ENCODE measurements at regions not wholly inside any gene's neighbourhood (a gene's known extent, or its start where the extent isn't known, plus 50 kb on each side); places are given as distances from the start of the nearest gene placed in this dataset.

- H3K79me2 ChIP-seq (ENCODE audit: control insufficient read depth, insufficient read depth, low read length), result no peaks in the 10 kb centered on the region
- no peak for DNase-seq (ENCODE audit: low read depth, low spot score)
- WGBS (ENCODE audit: insufficient coverage, insufficient replicate concordance, low lambda C conversion rate, missing lambda C conversion rate), result 12% methylated on average over 5 of the region's 5 CpGs
- H3K4me3 ChIP-seq, result no peak overlapping the region
- no peaks in the 10 kb centered on the region for H3K36me3 ChIP-seq (ENCODE audit: control insufficient read depth in 2 of 2, insufficient read depth in 2 of 2, low read length in 1 of 2)
- BruUV-seq (replicated peaks), result no TSS peak
- H3K27me3 ChIP-seq (replicated peaks in 1 of 2; ENCODE audit: control insufficient read depth in 2 of 2, insufficient read depth in 2 of 2, low read length in 1 of 2), result peaks cover 0 to 2% of the 10 kb centered on the region in 2 experiments; a peak in 3 of 4 replicates
- H4K20me1 ChIP-seq (ENCODE audit: control insufficient read depth, insufficient read depth), result no peaks in the 10 kb centered on the region
- POLR2A ChIA-PET, result no interaction called here
- FAIRE-seq, result no peak
- H3K4me2 ChIP-seq (ENCODE audit: control insufficient read depth, insufficient read depth), result no peak overlapping the region
- no peak for ATAC-seq
- SMC1A ChIA-PET (ENCODE audit: uncharacterized antibody, unreplicated experiment), result no interaction called here
- TF ChIP-seq RAD21 (IDR thresholded peaks at IDR 0.05; ENCODE audit: insufficient read depth, low read depth, low read length) (no peak), HDGF (IDR thresholded peaks at IDR 0.05) (no peak)
- H3K9ac ChIP-seq (ENCODE audit: control insufficient read depth, insufficient read depth, low read length), result no peak overlapping the region
- CTCF ChIA-PET, result no interaction called here
- no peaks in the 10 kb centered on the region for H3K9me3 ChIP-seq (replicated peaks; ENCODE audit: control insufficient read depth, insufficient read depth, low read length)
- intact Hi-C loops (cut with micrococcal nuclease; ENCODE audit: unreplicated experiment), result no loop called here
- in situ Hi-C loops (cut with MboI), result no loop called here
- H3K4me1 ChIP-seq (ENCODE audit: control insufficient read depth, insufficient read depth, low read length), result no peaks in the 10 kb centered on the region
- no peak overlapping the region for H2AFZ ChIP-seq (ENCODE audit: control insufficient read depth, low read depth, low read length)
- H3K27ac ChIP-seq (ENCODE audit: control insufficient read depth, insufficient read depth), result no peak overlapping the region
- RAD21 ChIA-PET (ENCODE audit: unreplicated experiment), result no interaction called here
Measured at GRCh38 chr20:48432494-48432832, 395.3 kb downstream of the PREX1 start.

GRCh38 chr20:48431653-48432493, 395.9 kb downstream of the PREX1 start:
- POLR2A ChIA-PET, result no interaction called here
- 10% methylated on average over 9 of the region's 9 CpGs for WGBS (ENCODE audit: insufficient coverage, insufficient replicate concordance, low lambda C conversion rate, missing lambda C conversion rate)

More at GRCh38 chr20:48431653-48432493, 395.9 kb downstream of the PREX1 start:
- TF ChIP-seq EZH2 (IDR thresholded peaks at IDR 0.05; ENCODE audit: borderline replicate concordance, control insufficient read depth, low read depth, low read length) (no peak), STAT3 (IDR thresholded peaks at IDR 0.05; ENCODE audit: low read depth, low read length) (no peak), BRCA1 (IDR thresholded peaks at IDR 0.05; ENCODE audit: low read depth, low read length) (no peak)
- Histone ChIP-seq H3K4me3 (no peak overlapping the region), H3K79me2 (ENCODE audit: control insufficient read depth, insufficient read depth, low read length) (no peaks in the 10 kb centered on the region), H2AFZ (ENCODE audit: control insufficient read depth, low read depth, low read length) (no peak overlapping the region), H3K27me3 (replicated peaks in 1 of 2; ENCODE audit: control insufficient read depth in 2 of 2, insufficient read depth in 2 of 2, low read length in 1 of 2) (peaks cover 0 to 2% of the 10 kb centered on the region in 2 experiments; a peak in 3 of 4 replicates), H3K36me3 (ENCODE audit: control insufficient read depth in 2 of 2, insufficient read depth in 2 of 2, low read length in 1 of 2) (no peaks in the 10 kb centered on the region), H3K27ac (ENCODE audit: control insufficient read depth, insufficient read depth) (no peak overlapping the region), H4K20me1 (ENCODE audit: control insufficient read depth, insufficient read depth) (no peaks in the 10 kb centered on the region), H3K9me3 (replicated peaks; ENCODE audit: control insufficient read depth, insufficient read depth, low read length) (no peaks in the 10 kb centered on the region), H3K9ac (ENCODE audit: control insufficient read depth, insufficient read depth, low read length) (no peak overlapping the region), H3K4me2 (ENCODE audit: control insufficient read depth, insufficient read depth) (no peak overlapping the region), H3K4me1 (ENCODE audit: control insufficient read depth, insufficient read depth, low read length) (no peaks in the 10 kb centered on the region)
- CTCF ChIA-PET, result no interaction called here
- intact Hi-C loops (cut with micrococcal nuclease; ENCODE audit: unreplicated experiment), result no loop called here
- no TSS peak for BruUV-seq (replicated peaks)
- SMC1A ChIA-PET (ENCODE audit: uncharacterized antibody, unreplicated experiment), result no interaction called here
- no peak for DNase-seq (ENCODE audit: low read depth, low spot score)
- in situ Hi-C loops (cut with MboI), result no loop called here
- RAD21 ChIA-PET (ENCODE audit: unreplicated experiment), result no interaction called here
- no peak for FAIRE-seq
- ATAC-seq, result no peak
